ENCODE measurements at regions not wholly inside any gene's neighbourhood (a gene's known extent, or its start where the extent isn't known, plus 50 kb on each side); places are given as distances from the start of the nearest gene placed in this dataset.

DNA sequence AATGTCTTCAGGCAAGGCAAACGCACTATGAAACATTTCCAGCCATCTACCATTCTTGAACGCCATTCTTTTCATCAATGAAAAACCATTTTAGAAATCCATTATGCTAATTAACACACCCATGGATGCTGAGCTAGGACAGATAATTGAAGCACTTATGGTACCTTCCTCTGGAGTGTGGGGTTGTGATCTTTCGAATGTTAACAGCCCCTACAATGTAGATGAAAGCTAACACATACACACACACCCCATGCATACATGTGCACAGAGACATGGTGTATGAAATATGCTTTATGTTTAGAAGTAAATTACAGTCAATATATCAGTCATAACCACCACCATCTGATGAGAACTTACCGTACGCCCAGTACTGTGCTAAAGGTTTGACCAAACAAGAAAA, 189.1 kb downstream of the SHQ1 start:
- no peak for TF ChIP-seq POLR2A (IDR thresholded peaks at IDR 0.05; ENCODE audit: low read depth, low read length)
- TF ChIP-seq, protein P1, sequence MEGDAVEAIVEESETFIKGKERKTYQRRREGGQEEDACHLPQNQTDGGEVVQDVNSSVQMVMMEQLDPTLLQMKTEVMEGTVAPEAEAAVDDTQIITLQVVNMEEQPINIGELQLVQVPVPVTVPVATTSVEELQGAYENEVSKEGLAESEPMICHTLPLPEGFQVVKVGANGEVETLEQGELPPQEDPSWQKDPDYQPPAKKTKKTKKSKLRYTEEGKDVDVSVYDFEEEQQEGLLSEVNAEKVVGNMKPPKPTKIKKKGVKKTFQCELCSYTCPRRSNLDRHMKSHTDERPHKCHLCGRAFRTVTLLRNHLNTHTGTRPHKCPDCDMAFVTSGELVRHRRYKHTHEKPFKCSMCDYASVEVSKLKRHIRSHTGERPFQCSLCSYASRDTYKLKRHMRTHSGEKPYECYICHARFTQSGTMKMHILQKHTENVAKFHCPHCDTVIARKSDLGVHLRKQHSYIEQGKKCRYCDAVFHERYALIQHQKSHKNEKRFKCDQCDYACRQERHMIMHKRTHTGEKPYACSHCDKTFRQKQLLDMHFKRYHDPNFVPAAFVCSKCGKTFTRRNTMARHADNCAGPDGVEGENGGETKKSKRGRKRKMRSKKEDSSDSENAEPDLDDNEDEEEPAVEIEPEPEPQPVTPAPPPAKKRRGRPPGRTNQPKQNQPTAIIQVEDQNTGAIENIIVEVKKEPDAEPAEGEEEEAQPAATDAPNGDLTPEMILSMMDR (IDR thresholded peaks at IDR 0.05; ENCODE audit: extremely low read depth in 1 of 2, insufficient read depth in 1 of 2, low read depth in 1 of 2, low read length in 2 of 2) = no peak

All from endothelial cell of umbilical vein (primary cell).